Astrocyte (in vitro differentiated cells and primary cell): ENCODE measurements at regions not wholly inside any gene's neighbourhood (a gene's known extent, or its start where the extent isn't known, plus 50 kb on each side); places are given as distances from the start of the nearest gene placed in this dataset.

Source experiments
- DNase-seq: peaks from one replicate; pipeline ENCODE4 v3.0.0-alpha.2; 2010; ENCODE audit warnings: low read depth
- FAIRE-seq: peaks from 2 replicates; lab custom pipeline; 2011; peaks lifted over from hg19 to GRCh38; lab: Jason Lieb, UNC
- H2AFZ ChIP-seq: 2 replicates; pipeline ENCODE4 v1.6.0; 2012; ENCODE audit warnings: low read depth, low read length, inconsistent platforms
- H3K27ac ChIP-seq: 2 replicates; pipeline ENCODE4 v1.5.1; 2011; ENCODE audit warnings: low read depth, low read length, inconsistent platforms
- H3K27me3 ChIP-seq: 2 replicates; pipeline ENCODE4 v1.6.0; 2011; ENCODE audit warnings: low read length, inconsistent platforms; ENCODE audit not compliant: insufficient read depth
- H3K36me3 ChIP-seq: 2 replicates; pipeline ENCODE4 v1.5.1; 2011; ENCODE audit warnings: low read length, inconsistent platforms; ENCODE audit not compliant: insufficient read depth
- H3K4me1 ChIP-seq: 2 replicates; pipeline ENCODE4 v1.5.1; 2011; ENCODE audit warnings: low read length, inconsistent platforms; ENCODE audit not compliant: insufficient read depth
- H3K4me2 ChIP-seq: 2 replicates; pipeline ENCODE4 v1.6.0; 2012; ENCODE audit warnings: low read length, inconsistent platforms
- H3K4me3 ChIP-seq: 2 replicates; pipeline ENCODE4 v1.5.1; 2011; ENCODE audit warnings: low read depth, mild to moderate bottlenecking, low read length, inconsistent platforms; ENCODE audit not compliant: insufficient read depth
- H3K79me2 ChIP-seq: 2 replicates; pipeline ENCODE4 v1.6.0; 2012; ENCODE audit warnings: mild to moderate bottlenecking, low read length, inconsistent platforms; ENCODE audit not compliant: insufficient read depth
- H3K9ac ChIP-seq: 2 replicates; pipeline ENCODE4 v1.6.0; 2012; ENCODE audit warnings: mild to moderate bottlenecking, low read length, inconsistent platforms
- H3K9me3 ChIP-seq: 2 replicates; pipeline ENCODE4 v1.5.1; 2012; ENCODE audit warnings: low read depth, mild to moderate bottlenecking, low read length, inconsistent platforms; ENCODE audit not compliant: insufficient read depth
- H4K20me1 ChIP-seq: 2 replicates; pipeline ENCODE4 v1.6.0; 2012; ENCODE audit warnings: low read length, inconsistent platforms; ENCODE audit not compliant: insufficient read depth
- H3K27ac Mint-ChIP-seq: one replicate; pipeline ENCODE4 v1.8.0; 2021; ENCODE audit warnings: mild to moderate bottlenecking, mixed read lengths; ENCODE audit not compliant: unreplicated experiment
- H3K27me3 Mint-ChIP-seq: one replicate; pipeline ENCODE4 v1.8.0; 2021; ENCODE audit warnings: low read depth, mixed read lengths; ENCODE audit not compliant: unreplicated experiment
- H3K36me3 Mint-ChIP-seq: one replicate; pipeline ENCODE4 v1.8.0; 2021; ENCODE audit warnings: low read depth, mixed read lengths; ENCODE audit not compliant: unreplicated experiment
- H3K4me1 Mint-ChIP-seq: one replicate; pipeline ENCODE4 v1.8.0; 2021; ENCODE audit warnings: low read depth, mixed read lengths; ENCODE audit not compliant: unreplicated experiment
- H3K4me3 Mint-ChIP-seq: one replicate; pipeline ENCODE4 v1.8.0; 2021; ENCODE audit warnings: mild to moderate bottlenecking, moderate library complexity, mixed read lengths; ENCODE audit not compliant: unreplicated experiment
- H3K9me3 Mint-ChIP-seq: one replicate; pipeline ENCODE4 v1.8.0; 2021; ENCODE audit warnings: mild to moderate bottlenecking, mixed read lengths; ENCODE audit not compliant: unreplicated experiment
- EZH2 ChIP-seq: IDR thresholded peaks from 2 replicates; pipeline ENCODE4 v1.6.1; 2012; ENCODE audit warnings: mild to moderate bottlenecking, low read length, inconsistent platforms; ENCODE audit not compliant: insufficient read depth
- TF ChIP-seq, protein P1 (sequence below): IDR thresholded peaks from 2 replicates; pipeline ENCODE4 v1.5.1; 2011; ENCODE audit warnings: low read depth, mild to moderate bottlenecking, inconsistent platforms, low read length, moderate library complexity; ENCODE audit not compliant: insufficient read depth

DNA sequence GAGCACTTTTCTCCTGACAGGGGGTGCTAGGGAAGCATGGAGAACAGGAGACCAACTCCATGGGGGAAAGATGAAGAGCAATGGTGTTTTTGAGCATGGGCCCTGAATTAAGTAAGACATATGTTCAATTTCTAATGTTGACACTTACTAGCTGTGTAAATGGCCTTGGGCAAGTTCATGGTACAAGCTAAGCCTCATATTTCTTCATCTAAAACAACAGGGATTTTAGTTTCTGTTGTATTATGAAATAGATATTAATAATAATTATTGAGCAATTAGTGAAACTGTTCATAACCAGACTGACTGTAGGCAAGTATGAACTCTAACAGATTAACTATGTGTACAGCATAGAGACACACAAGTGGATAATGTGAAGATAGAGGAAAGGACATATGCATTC lies 515.0 kb upstream of the FAT1 start:
- H3K27ac Mint-ChIP-seq: no peak overlapping the region
- H3K4me1 Mint-ChIP-seq: peaks cover 14% of the 10 kb centered on the region
- DNase-seq (no peak), FAIRE-seq (no peak)
- no peak overlapping the region for H3K4me3 Mint-ChIP-seq
- Histone ChIP-seq H4K20me1 (no peaks in the 10 kb centered on the region), H3K4me3 (no peak overlapping the region), H2AFZ (no peak overlapping the region), H3K36me3 (no peaks in the 10 kb centered on the region), H3K27me3 (no peaks in the 10 kb centered on the region), H3K9me3 (no peaks in the 10 kb centered on the region), H3K4me2 (no peak overlapping the region), H3K79me2 (no peaks in the 10 kb centered on the region), H3K27ac (no peak overlapping the region), H3K9ac (no peak overlapping the region), H3K4me1 (peaks cover 6% of the 10 kb centered on the region)
- H3K27me3 Mint-ChIP-seq: peaks cover 4% of the 10 kb centered on the region
- no peaks in the 10 kb centered on the region for H3K9me3 Mint-ChIP-seq
- TF ChIP-seq, protein P1, sequence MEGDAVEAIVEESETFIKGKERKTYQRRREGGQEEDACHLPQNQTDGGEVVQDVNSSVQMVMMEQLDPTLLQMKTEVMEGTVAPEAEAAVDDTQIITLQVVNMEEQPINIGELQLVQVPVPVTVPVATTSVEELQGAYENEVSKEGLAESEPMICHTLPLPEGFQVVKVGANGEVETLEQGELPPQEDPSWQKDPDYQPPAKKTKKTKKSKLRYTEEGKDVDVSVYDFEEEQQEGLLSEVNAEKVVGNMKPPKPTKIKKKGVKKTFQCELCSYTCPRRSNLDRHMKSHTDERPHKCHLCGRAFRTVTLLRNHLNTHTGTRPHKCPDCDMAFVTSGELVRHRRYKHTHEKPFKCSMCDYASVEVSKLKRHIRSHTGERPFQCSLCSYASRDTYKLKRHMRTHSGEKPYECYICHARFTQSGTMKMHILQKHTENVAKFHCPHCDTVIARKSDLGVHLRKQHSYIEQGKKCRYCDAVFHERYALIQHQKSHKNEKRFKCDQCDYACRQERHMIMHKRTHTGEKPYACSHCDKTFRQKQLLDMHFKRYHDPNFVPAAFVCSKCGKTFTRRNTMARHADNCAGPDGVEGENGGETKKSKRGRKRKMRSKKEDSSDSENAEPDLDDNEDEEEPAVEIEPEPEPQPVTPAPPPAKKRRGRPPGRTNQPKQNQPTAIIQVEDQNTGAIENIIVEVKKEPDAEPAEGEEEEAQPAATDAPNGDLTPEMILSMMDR: no peak
- TF ChIP-seq EZH2: no peak
- no peaks in the 10 kb centered on the region for H3K36me3 Mint-ChIP-seq

GRCh38 chr4:187251896-187252295 lies 528.2 kb upstream of the FAT1 start:
- Mint-ChIP-seq H3K9me3 (no peaks in the 10 kb centered on the region), H3K27ac (no peak overlapping the region), H3K36me3 (no peaks in the 10 kb centered on the region), H3K4me1 (no peaks in the 10 kb centered on the region), H3K27me3 (no peaks in the 10 kb centered on the region), H3K4me3 (no peak overlapping the region)
- TF ChIP-seq, protein P1: no peak
- TF ChIP-seq EZH2: no peak
- H3K9ac ChIP-seq: no peak overlapping the region
- no peaks in the 10 kb centered on the region for H3K36me3 ChIP-seq
- H3K4me2 ChIP-seq: no peak overlapping the region
- no peak overlapping the region for H2AFZ ChIP-seq
- FAIRE-seq: no peak
- H3K27me3 ChIP-seq: no peaks in the 10 kb centered on the region
- no peak overlapping the region for H3K4me3 ChIP-seq
- H3K4me1 ChIP-seq: no peaks in the 10 kb centered on the region
- no peak overlapping the region for H3K27ac ChIP-seq
- H4K20me1 ChIP-seq: no peaks in the 10 kb centered on the region
- peak; percentile 32 for DNase-seq
- no peaks in the 10 kb centered on the region for H3K9me3 ChIP-seq
- H3K79me2 ChIP-seq: no peaks in the 10 kb centered on the region

- H3K4me3 ChIP-seq: no peak overlapping the region
- FAIRE-seq: no peak
- H2AFZ ChIP-seq: no peak overlapping the region
- no peak for TF ChIP-seq EZH2
- TF ChIP-seq, protein P1: no peak
- no peaks in the 10 kb centered on the region for H3K36me3 Mint-ChIP-seq
- no peaks in the 10 kb centered on the region for H3K36me3 ChIP-seq
- H3K27me3 Mint-ChIP-seq: no peaks in the 10 kb centered on the region
- no peaks in the 10 kb centered on the region for H3K9me3 Mint-ChIP-seq
- H3K9ac ChIP-seq: no peak overlapping the region
- no peak overlapping the region for H3K27ac Mint-ChIP-seq
- H3K4me3 Mint-ChIP-seq: no peak overlapping the region
- H3K4me1 Mint-ChIP-seq: no peaks in the 10 kb centered on the region
- DNase-seq: no peak
- H3K27me3 ChIP-seq: no peaks in the 10 kb centered on the region
- no peak overlapping the region for H3K27ac ChIP-seq
- H3K79me2 ChIP-seq: no peaks in the 10 kb centered on the region
- H4K20me1 ChIP-seq: no peaks in the 10 kb centered on the region
- H3K4me1 ChIP-seq: no peaks in the 10 kb centered on the region
- no peaks in the 10 kb centered on the region for H3K9me3 ChIP-seq
- H3K4me2 ChIP-seq: no peak overlapping the region
These were observed 533.2 kb upstream of the FAT1 start for GRCh38 chr4:187256897-187257296.
